Osteocyte (in vitro differentiated cells): ENCODE measurements at regions not wholly inside any gene's neighbourhood (a gene's known extent, or its start where the extent isn't known, plus 50 kb on each side); places are given as distances from the start of the nearest gene placed in this dataset.
A peak's percentile ranks its signal among the peaks of the same experiment; 100 is the strongest.

Experiments
- DNase-seq: peaks from one replicate; pipeline ENCODE4 v3.0.0; 2021; ENCODE audit warnings: mixed read lengths; ENCODE audit not compliant: unreplicated experiment; ENCODE audit errors: extremely low spot score
- H3K27ac Mint-ChIP-seq: one replicate; pipeline ENCODE4 v1.8.0; 2021; ENCODE audit warnings: mild to moderate bottlenecking, mixed read lengths; ENCODE audit not compliant: unreplicated experiment
- H3K27me3 Mint-ChIP-seq: one replicate; pipeline ENCODE4 v1.8.0; 2021; ENCODE audit warnings: mixed read lengths; ENCODE audit not compliant: unreplicated experiment
- H3K36me3 Mint-ChIP-seq: one replicate; pipeline ENCODE4 v1.8.0; 2021; ENCODE audit warnings: mixed read lengths; ENCODE audit not compliant: unreplicated experiment
- H3K4me1 Mint-ChIP-seq: one replicate; pipeline ENCODE4 v1.8.0; 2021; ENCODE audit warnings: mixed read lengths; ENCODE audit not compliant: unreplicated experiment
- H3K4me3 Mint-ChIP-seq: one replicate; pipeline ENCODE4 v1.8.0; 2021; ENCODE audit warnings: mild to moderate bottlenecking, moderate library complexity, mixed read lengths; ENCODE audit not compliant: unreplicated experiment
- H3K9me3 Mint-ChIP-seq: one replicate; pipeline ENCODE4 v1.8.0; 2021; ENCODE audit warnings: mixed read lengths; ENCODE audit not compliant: unreplicated experiment
- CTCF ChIP-seq: fragments of 200-600 bp; sonication (generic); IDR thresholded peaks from 2 replicates; pipeline ENCODE4 v1.5.0; 2021; ENCODE audit warnings: antibody characterized with exemption, mild to moderate bottlenecking, moderate library complexity

GRCh38 chr5:109929376-109929775, 239.6 kb downstream of the MAN2A1 start:
- Mint-ChIP-seq H3K4me1 (peaks cover 1% of the 10 kb centered on the region), H3K9me3 (peaks cover 3% of the 10 kb centered on the region), H3K4me3 (no peak overlapping the region), H3K27ac (no peak overlapping the region), H3K27me3 (no peaks in the 10 kb centered on the region), H3K36me3 (peaks cover 1% of the 10 kb centered on the region)
- TF ChIP-seq CTCF, result no peak
- no peak for DNase-seq

GRCh38 chr5:109929911-109930310, 240.2 kb downstream of the MAN2A1 start:
- H3K27ac Mint-ChIP-seq, result peak overlapping the region; percentile 2
- peaks cover 1% of the 10 kb centered on the region for H3K36me3 Mint-ChIP-seq
- no peak overlapping the region for H3K4me3 Mint-ChIP-seq
- no peak for DNase-seq
- TF ChIP-seq CTCF, result no peak
- peaks cover 3% of the 10 kb centered on the region for H3K9me3 Mint-ChIP-seq
- H3K27me3 Mint-ChIP-seq, result no peaks in the 10 kb centered on the region
- peaks cover 1% of the 10 kb centered on the region for H3K4me1 Mint-ChIP-seq

DNA sequence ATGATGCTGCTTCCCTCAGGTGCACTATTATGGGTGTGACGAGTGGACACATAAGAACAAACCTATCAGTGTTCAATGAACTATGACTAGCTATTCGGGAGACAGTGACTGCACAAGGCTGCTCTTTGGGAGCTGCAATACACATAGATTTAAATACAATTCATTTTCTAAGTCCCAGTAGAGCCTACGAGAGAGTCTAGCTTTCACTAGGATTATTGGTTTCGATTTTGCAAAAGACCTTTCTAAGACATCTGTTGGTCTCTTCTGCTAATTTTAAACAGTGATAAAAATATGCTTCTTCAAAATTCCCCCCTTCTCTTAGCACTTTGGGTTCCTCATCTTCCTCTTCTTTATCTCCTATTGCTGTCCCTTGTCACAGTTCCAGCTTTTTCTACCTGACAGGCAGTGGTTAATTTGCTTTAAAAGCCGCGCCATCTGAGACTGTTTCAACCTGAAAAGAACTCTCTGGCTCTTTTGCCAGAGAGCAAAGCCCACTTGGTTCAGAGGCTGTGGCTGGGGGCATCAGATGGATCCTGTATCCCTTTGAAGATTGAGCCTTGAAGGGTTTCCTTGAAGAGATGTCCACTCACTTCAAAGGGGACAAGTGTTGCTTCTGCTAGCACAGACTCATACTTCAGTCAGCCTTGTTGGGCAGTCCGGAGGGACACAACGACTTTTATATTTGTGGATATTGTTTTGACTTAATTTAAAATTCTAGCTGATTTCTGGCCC, 241.5 kb downstream of the MAN2A1 start:
- no peak for DNase-seq
- Mint-ChIP-seq H3K27ac (no peak overlapping the region), H3K9me3 (no peaks in the 10 kb centered on the region), H3K27me3 (no peaks in the 10 kb centered on the region), H3K4me1 (peaks cover 1% of the 10 kb centered on the region), H3K4me3 (no peak overlapping the region), H3K36me3 (peaks cover 1% of the 10 kb centered on the region)
- no peak for TF ChIP-seq CTCF

DNA sequence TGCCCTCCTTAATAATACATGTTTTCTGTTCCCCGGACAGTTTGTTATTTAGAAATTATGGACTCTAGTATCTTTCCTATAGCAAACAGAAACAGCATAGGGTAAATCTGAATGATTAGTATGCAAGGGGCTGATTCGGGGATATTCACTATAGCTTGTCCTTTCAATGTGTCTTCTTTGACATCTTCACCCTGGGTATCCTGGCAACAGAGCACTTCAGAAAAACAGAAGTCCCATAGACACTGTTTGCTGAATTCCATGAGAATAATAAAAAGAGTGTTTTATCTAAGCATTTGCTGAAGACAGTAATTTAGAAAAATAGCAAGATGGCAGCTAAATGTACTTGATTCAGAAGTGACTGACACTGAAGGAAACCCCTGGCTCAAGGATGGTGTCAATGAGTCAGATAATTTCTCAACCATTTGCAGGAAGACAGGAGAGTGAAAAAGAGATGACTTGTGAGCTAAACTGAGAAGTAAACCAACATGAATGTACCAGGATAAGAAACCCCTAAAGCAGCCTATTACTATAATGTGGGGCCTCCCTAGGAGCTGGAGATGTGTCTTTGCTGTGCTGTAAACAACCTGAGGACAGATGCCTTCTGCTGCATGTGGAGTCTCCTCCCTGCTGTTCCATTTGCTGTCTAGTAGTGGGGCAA, 246.2 kb downstream of the MAN2A1 start:
- Mint-ChIP-seq H3K9me3 (peaks cover 5% of the 10 kb centered on the region), H3K27ac (no peak overlapping the region), H3K27me3 (no peaks in the 10 kb centered on the region), H3K36me3 (no peaks in the 10 kb centered on the region), H3K4me3 (no peak overlapping the region), H3K4me1 (no peaks in the 10 kb centered on the region)
- no peak for DNase-seq
- no peak for TF ChIP-seq CTCF

DNA sequence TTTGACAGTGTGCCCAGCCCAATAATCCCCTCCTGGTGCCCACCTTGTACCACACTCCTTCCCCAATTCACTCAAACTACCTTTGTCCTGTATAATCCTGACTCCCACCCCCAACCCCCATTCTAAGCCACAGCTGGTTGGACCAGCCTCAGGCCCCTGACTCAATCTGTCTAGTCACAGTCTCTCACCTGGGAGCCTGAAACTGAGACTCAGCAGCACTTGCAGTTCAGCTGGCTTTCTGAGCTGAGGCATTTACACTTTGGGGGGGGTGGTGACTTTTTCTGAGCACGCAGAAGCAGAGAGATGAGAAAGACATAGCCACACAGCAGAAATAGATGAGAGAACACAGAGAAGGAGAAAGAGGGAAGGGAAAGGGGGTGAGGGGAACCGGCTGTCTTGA, 247.3 kb downstream of the MAN2A1 start:
- H3K27ac Mint-ChIP-seq, result no peak overlapping the region

More for the DNA sequence above, 247.3 kb downstream of the MAN2A1 start:
- H3K9me3 Mint-ChIP-seq, result peaks cover 5% of the 10 kb centered on the region
- H3K4me3 Mint-ChIP-seq, result no peak overlapping the region
- H3K27me3 Mint-ChIP-seq, result no peaks in the 10 kb centered on the region
- DNase-seq, result no peak
- no peaks in the 10 kb centered on the region for H3K4me1 Mint-ChIP-seq
- TF ChIP-seq CTCF, result no peak
- H3K36me3 Mint-ChIP-seq, result no peaks in the 10 kb centered on the region
